HEK293 (cell line): ENCODE measurements at regions not wholly inside any gene's neighbourhood (a gene's known extent, or its start where the extent isn't known, plus 50 kb on each side); places are given as distances from the start of the nearest gene placed in this dataset.
"Not testable (repeated sequence)": the region's sequence is repeated elsewhere in the genome, so short reads cannot be mapped to it uniquely, and the experiment has no call there.

Source experiments
- CTCF ChIA-PET: fragments of 350-600 bp; formaldehyde crosslinking; extraction: SDS; loops from one replicate; lab custom pipeline; 2021; ENCODE audit warnings: antibody characterized with exemption; lab: Yijun Ruan, JAX
- POLR2A ChIA-PET: fragments of 300-600 bp; formaldehyde crosslinking; extraction: SDS; loops from one replicate; lab custom pipeline; 2020; ENCODE audit warnings: antibody characterized with exemption, inconsistent platforms; lab: Yijun Ruan, JAX
- H3K27ac ChIP-seq: fragments of 200-500 bp; sonication (Bioruptor generic); 2 replicates; pipeline ENCODE4 v1.5.1; 2014; ENCODE audit warnings: low read depth, low read length, control low read depth, inconsistent platforms; ENCODE audit errors: extremely low read depth
- H3K36me3 ChIP-seq, 2 experiments: fragments of 200-500 bp in 1 of 2; sonication (Bioruptor generic) in 1 of 2; 1 replicate in 1 of 2; 2 replicates in 1 of 2; pipeline ENCODE4 v1.5.1; 2014 to 2017; ENCODE audit warnings: inconsistent platforms in 2 of 2, low read length in 2 of 2; ENCODE audit not compliant: control insufficient read depth in 2 of 2, insufficient read depth in 1 of 2
- H3K4me1 ChIP-seq: fragments of 200-500 bp; sonication (Bioruptor generic); 2 replicates; pipeline ENCODE4 v1.5.1; 2014; ENCODE audit warnings: mild to moderate bottlenecking, low read length, inconsistent platforms; ENCODE audit not compliant: control insufficient read depth, insufficient read depth
- H3K4me3 ChIP-seq: 2 replicates; pipeline ENCODE4 v1.5.1; 2011; ENCODE audit warnings: low read depth, mild to moderate bottlenecking, control low read depth, low read length, moderate library complexity
- H3K9me3 ChIP-seq: fragments of 200-500 bp; sonication (Bioruptor generic); 2 replicates; pipeline ENCODE4 v1.5.1; 2014; ENCODE audit warnings: low read depth, low read length, inconsistent platforms; ENCODE audit not compliant: control insufficient read depth, insufficient read depth
- GFI1B ChIP-seq: fragments of 450-650 bp; formaldehyde crosslinking; IDR thresholded peaks from 2 replicates; pipeline ENCODE4 v1.5.1; 2016; ENCODE audit warnings: missing biosample characterization, missing genetic modification characterization
- KLF8 ChIP-seq: fragments of 450-650 bp; formaldehyde crosslinking; IDR thresholded peaks from 2 replicates; pipeline ENCODE4 v1.5.1; 2016; ENCODE audit warnings: missing biosample characterization, missing genetic modification characterization
- MEIS1 ChIP-seq: sonication (generic); formaldehyde crosslinking; IDR thresholded peaks from 2 replicates; pipeline ENCODE4 v1.8.1; 2022; ENCODE audit warnings: missing genetic modification reagents, mild to moderate bottlenecking, borderline replicate concordance
- PATZ1 ChIP-seq: fragments of 450-650 bp; formaldehyde crosslinking; IDR thresholded peaks from 2 replicates; pipeline ENCODE4 v1.5.1; 2016; ENCODE audit warnings: missing biosample characterization, missing genetic modification characterization
- PRDM4 ChIP-seq: fragments of 450-650 bp; formaldehyde crosslinking; IDR thresholded peaks from 2 replicates; pipeline ENCODE4 v1.5.1; 2017; ENCODE audit warnings: missing biosample characterization, missing genetic modification characterization
- RBAK ChIP-seq: fragments of 450-650 bp; formaldehyde crosslinking; IDR thresholded peaks from 2 replicates; pipeline ENCODE4 v1.5.1; 2016; ENCODE audit warnings: missing biosample characterization, missing genetic modification characterization
- SP3 ChIP-seq: fragments of 450-650 bp; formaldehyde crosslinking; IDR thresholded peaks from 2 replicates; pipeline ENCODE4 v1.5.1; 2016; ENCODE audit warnings: missing biosample characterization, missing genetic modification characterization
- YY2 ChIP-seq: fragments of 450-650 bp; formaldehyde crosslinking; IDR thresholded peaks from 2 replicates; pipeline ENCODE4 v1.5.1; 2016; ENCODE audit warnings: missing biosample characterization, missing genetic modification characterization
- ZBTB20 ChIP-seq: fragments of 450-650 bp; formaldehyde crosslinking; IDR thresholded peaks from 2 replicates; pipeline ENCODE4 v1.5.1; 2016; ENCODE audit warnings: missing biosample characterization, missing genetic modification characterization
- ZNF132 ChIP-seq: fragments of 450-650 bp; formaldehyde crosslinking; IDR thresholded peaks from 2 replicates; pipeline ENCODE4 v1.5.1; 2017; ENCODE audit warnings: missing biosample characterization, missing genetic modification characterization, borderline replicate concordance
- ZNF133 ChIP-seq: fragments of 450-650 bp; formaldehyde crosslinking; IDR thresholded peaks from 2 replicates; pipeline ENCODE4 v1.5.1; 2016; ENCODE audit warnings: missing biosample characterization, missing genetic modification characterization
- ZNF248 ChIP-seq: fragments of 450-650 bp; formaldehyde crosslinking; IDR thresholded peaks from 2 replicates; pipeline ENCODE4 v1.5.1; 2017; ENCODE audit warnings: missing biosample characterization, missing genetic modification characterization
- ZNF350 ChIP-seq: fragments of 450-650 bp; formaldehyde crosslinking; IDR thresholded peaks from 2 replicates; pipeline ENCODE4 v1.5.0; 2017; ENCODE audit warnings: missing biosample characterization, mild to moderate bottlenecking, missing genetic modification characterization
- ZNF433 ChIP-seq: fragments of 450-650 bp; formaldehyde crosslinking; IDR thresholded peaks from 2 replicates; pipeline ENCODE4 v1.5.1; 2016; ENCODE audit warnings: missing biosample characterization, missing genetic modification characterization, low read depth
- ZNF610 ChIP-seq: fragments of 450-650 bp; formaldehyde crosslinking; IDR thresholded peaks from 2 replicates; pipeline ENCODE4 v1.5.1; 2016; ENCODE audit warnings: missing biosample characterization, missing genetic modification characterization, borderline replicate concordance
- ZNF624 ChIP-seq: fragments of 450-650 bp; formaldehyde crosslinking; IDR thresholded peaks from 2 replicates; pipeline ENCODE4 v1.5.1; 2017; ENCODE audit warnings: missing biosample characterization, missing genetic modification characterization
- ZNF639 ChIP-seq: fragments of 450-650 bp; formaldehyde crosslinking; IDR thresholded peaks from 2 replicates; pipeline ENCODE4 v1.5.1; 2016; ENCODE audit warnings: missing biosample characterization, missing genetic modification characterization
- ZNF654 ChIP-seq: fragments of 450-650 bp; formaldehyde crosslinking; IDR thresholded peaks from 2 replicates; pipeline ENCODE4 v1.5.1; 2016; ENCODE audit warnings: low read depth, missing biosample characterization, missing genetic modification characterization
- ZNF677 ChIP-seq: fragments of 450-650 bp; IDR thresholded peaks from 2 replicates; pipeline ENCODE4 v1.5.0; 2018; ENCODE audit warnings: missing biosample characterization, mild to moderate bottlenecking, missing genetic modification characterization, moderate library complexity
- ZNF707 ChIP-seq: fragments of 450-650 bp; formaldehyde crosslinking; IDR thresholded peaks from 2 replicates; pipeline ENCODE4 v1.5.1; 2016; ENCODE audit warnings: missing biosample characterization, missing genetic modification characterization
- ZNF747 ChIP-seq: fragments of 450-650 bp; formaldehyde crosslinking; IDR thresholded peaks from 2 replicates; pipeline ENCODE4 v1.5.1; 2016; ENCODE audit warnings: missing biosample characterization, missing genetic modification characterization
- ZNF843 ChIP-seq: fragments of 450-650 bp; formaldehyde crosslinking; IDR thresholded peaks from 2 replicates; pipeline ENCODE4 v1.5.1; 2016; ENCODE audit warnings: missing biosample characterization, missing genetic modification characterization
- ZSCAN30 ChIP-seq: fragments of 450-650 bp; IDR thresholded peaks from 2 replicates; pipeline ENCODE4 v1.5.1; 2018; ENCODE audit warnings: missing biosample characterization, mild to moderate bottlenecking, missing genetic modification characterization, moderate library complexity
- TF ChIP-seq, protein P1 (sequence below): fragments of 450-650 bp; IDR thresholded peaks from 2 replicates; pipeline ENCODE4 v1.5.1; 2018; ENCODE audit warnings: missing biosample characterization, missing genetic modification characterization

GRCh38 chr6:137552146-137552545 lies 58.0 kb upstream of the OLIG3 start (continued):
- TF ChIP-seq ZNF350 (no peak), ZNF624 (tag by site-specific recombination) (no peak), MEIS1 (CRISPR knock-in tag) (no peak), GFI1B (tag by site-specific recombination) (no peak), ZNF677 (tag by site-specific recombination) (no peak), KLF8 (no peak), ZNF133 (no peak), PRDM4 (no peak), ZNF843 (tag by site-specific recombination) (no peak)

- H3K4me3 ChIP-seq: no peak overlapping the region
- no peaks in the 10 kb centered on the region for H3K4me1 ChIP-seq
- H3K36me3 ChIP-seq: no peaks in the 10 kb centered on the region
- TF ChIP-seq ZBTB20 (tag by site-specific recombination): no peak
- no peak for TF ChIP-seq SP3 (tag by site-specific recombination)
- TF ChIP-seq RBAK: no peak
- TF ChIP-seq ZNF248: no peak
- TF ChIP-seq ZNF610: no peak
- no peak for TF ChIP-seq GFI1B (tag by site-specific recombination)
- no peak for TF ChIP-seq ZNF639 (tag by site-specific recombination)
- TF ChIP-seq ZNF132 (tag by site-specific recombination): no peak
- no peak for TF ChIP-seq PATZ1 (tag by site-specific recombination)
- no peak for TF ChIP-seq YY2 (tag by site-specific recombination)
- no peak for TF ChIP-seq ZSCAN30
- TF ChIP-seq, protein P1, sequence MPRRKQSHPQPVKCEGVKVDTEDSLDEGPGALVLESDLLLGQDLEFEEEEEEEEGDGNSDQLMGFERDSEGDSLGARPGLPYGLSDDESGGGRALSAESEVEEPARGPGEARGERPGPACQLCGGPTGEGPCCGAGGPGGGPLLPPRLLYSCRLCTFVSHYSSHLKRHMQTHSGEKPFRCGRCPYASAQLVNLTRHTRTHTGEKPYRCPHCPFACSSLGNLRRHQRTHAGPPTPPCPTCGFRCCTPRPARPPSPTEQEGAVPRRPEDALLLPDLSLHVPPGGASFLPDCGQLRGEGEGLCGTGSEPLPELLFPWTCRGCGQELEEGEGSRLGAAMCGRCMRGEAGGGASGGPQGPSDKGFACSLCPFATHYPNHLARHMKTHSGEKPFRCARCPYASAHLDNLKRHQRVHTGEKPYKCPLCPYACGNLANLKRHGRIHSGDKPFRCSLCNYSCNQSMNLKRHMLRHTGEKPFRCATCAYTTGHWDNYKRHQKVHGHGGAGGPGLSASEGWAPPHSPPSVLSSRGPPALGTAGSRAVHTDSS (tag by site-specific recombination): no peak
- TF ChIP-seq ZNF707 (tag by site-specific recombination): no peak
- TF ChIP-seq ZNF654 (tag by site-specific recombination): no peak
- no peak for TF ChIP-seq ZNF747 (tag by site-specific recombination)
- no peak for TF ChIP-seq ZNF433
- no peaks in the 10 kb centered on the region for H3K9me3 ChIP-seq
- ChIA-PET CTCF (interaction anchor here (1.6 kb wide), 1 partner anchor 17 kb away, joined by 5 read pairs; no protein-coding TSS in a partner anchor), POLR2A (no interaction called here)
- no peak overlapping the region for H3K27ac ChIP-seq
Measured at GRCh38 chr6:137552809-137553208, 58.6 kb upstream of the OLIG3 start.

- H3K9me3 ChIP-seq, H3K4me3 ChIP-seq, H3K36me3 ChIP-seq, H3K27ac ChIP-seq, H3K4me1 ChIP-seq, POLR2A ChIA-PET: not testable (repeated sequence)
- CTCF ChIA-PET: interaction anchor here (0.6 to 1.8 kb wide), 4 partner anchors 11 to 485 kb away, joined by 3 to 9 read pairs (median 4); no protein-coding TSS in a partner anchor
Measured at GRCh38 chr6:137559521-137560183, 65.5 kb upstream of the OLIG3 start.
